ENCODE measurements at regions not wholly inside any gene's neighbourhood (a gene's known extent, or its start where the extent isn't known, plus 50 kb on each side); places are given as distances from the start of the nearest gene placed in this dataset.
"Not testable (repeated sequence)": the region's sequence is repeated elsewhere in the genome, so short reads cannot be mapped to it uniquely, and the experiment has no call there.

DNA sequence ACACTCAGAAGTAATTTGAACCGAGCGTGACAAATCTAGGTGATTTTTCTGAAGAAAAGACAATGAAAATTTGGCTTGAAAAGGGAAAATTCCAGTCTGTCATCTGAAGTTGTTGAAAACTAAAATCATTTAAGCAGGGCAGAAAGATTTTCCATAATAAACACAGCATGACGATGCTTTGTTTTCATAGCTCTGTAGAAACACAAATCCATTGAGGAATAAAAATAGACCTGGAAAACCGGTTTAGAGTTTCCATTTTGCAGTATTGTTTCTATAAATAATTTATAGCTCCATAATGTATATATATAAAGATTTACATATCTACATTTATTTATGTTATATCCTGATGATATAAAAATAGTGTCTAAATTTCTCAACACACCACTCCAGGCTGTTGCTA is 1918.5 kb upstream of the FLRT2 start:
- Mint-ChIP-seq H3K27ac (no peak overlapping the region), H3K36me3 (no peaks in the 10 kb centered on the region), H3K27me3 (no peaks in the 10 kb centered on the region), H3K9me3 (no peaks in the 10 kb centered on the region), H3K4me1 (no peaks in the 10 kb centered on the region), H3K4me3 (no peak overlapping the region)
- ATAC-seq, result no peak

DNA sequence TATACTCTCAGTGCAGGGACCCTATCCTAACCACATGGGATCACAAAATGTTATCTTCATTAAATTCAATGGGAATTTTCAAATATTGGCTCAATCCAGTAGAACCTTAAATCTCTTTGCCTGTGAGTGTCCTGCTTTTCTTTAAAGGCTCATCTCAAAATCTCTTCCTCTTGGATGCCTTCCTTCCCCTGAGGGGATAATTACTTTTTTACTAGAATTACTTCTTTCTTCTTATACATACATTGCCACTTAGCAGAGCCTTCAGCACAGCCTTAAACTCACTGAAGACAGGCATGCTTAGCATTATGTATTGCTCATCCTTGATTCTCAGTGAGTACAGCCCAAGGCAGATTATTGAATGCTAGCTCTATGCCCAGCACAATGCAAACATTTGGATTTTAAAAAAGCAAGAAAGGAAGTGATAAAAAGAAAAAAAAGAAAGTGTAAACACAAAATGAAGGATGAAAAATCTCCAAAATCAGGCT is 1918.0 kb upstream of the FLRT2 start:
- Mint-ChIP-seq H3K36me3 (no peaks in the 10 kb centered on the region), H3K27ac (no peak overlapping the region), H3K27me3 (no peaks in the 10 kb centered on the region), H3K9me3 (no peaks in the 10 kb centered on the region), H3K4me1 (no peaks in the 10 kb centered on the region), H3K4me3 (no peak overlapping the region)
- no peak for ATAC-seq

DNA sequence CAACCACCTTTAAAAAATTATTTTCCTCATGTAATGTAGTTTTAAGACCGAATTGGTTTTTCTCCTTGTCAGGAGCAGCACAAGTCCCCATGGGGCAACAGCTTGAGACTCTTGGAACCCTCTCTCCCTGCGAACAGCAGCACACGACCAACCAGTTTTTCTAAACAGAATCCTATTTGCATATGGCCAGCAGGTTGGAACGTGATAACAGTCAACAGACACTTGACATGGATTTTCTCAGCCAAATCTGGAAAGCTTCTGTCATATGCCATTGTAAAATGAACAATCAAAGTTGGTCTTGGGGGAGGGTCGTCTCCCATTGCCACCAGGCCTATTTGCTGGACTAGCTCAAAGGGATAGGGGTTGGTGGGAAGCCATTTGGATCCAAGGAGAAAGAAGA is 1915.0 kb upstream of the FLRT2 start:
- no peaks in the 10 kb centered on the region for H3K4me1 Mint-ChIP-seq
- H3K27ac Mint-ChIP-seq, result no peak overlapping the region
- no peak for ATAC-seq
- H3K36me3 Mint-ChIP-seq, result no peaks in the 10 kb centered on the region
- no peaks in the 10 kb centered on the region for H3K9me3 Mint-ChIP-seq
- no peaks in the 10 kb centered on the region for H3K27me3 Mint-ChIP-seq
- no peak overlapping the region for H3K4me3 Mint-ChIP-seq

DNA sequence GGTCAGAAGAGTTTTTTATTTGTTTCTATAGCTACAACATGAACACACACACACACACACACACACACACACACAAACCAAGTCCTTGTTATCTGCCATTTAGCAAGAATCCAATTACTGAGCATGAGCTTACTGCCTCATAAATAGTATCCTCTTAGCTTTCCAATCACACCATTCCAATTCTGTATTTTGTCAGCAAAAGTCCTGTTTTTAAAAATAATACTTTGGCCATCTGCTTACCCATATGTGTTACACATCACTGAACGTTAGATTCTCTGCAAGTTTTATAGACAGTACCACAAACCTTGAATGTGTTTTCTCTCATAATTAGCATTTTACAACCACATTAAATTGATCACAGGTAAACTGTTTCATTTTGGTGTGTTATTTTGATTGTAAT is 1905.4 kb upstream of the FLRT2 start:
- Mint-ChIP-seq H3K36me3 (no peaks in the 10 kb centered on the region), H3K4me1 (no peaks in the 10 kb centered on the region), H3K27me3 (no peaks in the 10 kb centered on the region), H3K4me3 (no peak overlapping the region), H3K9me3 (peaks cover 9% of the 10 kb centered on the region), H3K27ac (no peak overlapping the region)
- ATAC-seq, result no peak

DNA sequence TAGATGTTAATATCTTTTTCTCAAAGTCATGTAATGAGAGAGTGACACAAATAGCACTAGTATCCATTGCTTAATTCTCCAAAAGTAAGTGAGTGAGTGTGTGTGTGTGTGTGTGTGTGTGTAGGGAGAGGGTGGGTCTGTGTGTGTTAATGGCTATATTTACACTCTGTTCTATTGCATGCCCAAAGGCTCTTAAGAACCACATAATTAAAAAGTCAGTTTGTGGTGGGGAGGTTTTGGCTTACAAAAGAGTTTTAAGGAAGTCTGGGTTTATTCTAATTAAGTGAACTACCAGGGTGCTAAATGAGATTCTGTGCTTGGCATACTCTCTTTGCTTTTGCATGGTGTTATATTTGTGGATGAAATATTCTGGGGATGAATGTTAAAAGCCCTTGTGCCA is 1897.6 kb upstream of the FLRT2 start:
- ATAC-seq, result no peak
- Mint-ChIP-seq H3K9me3 (peaks cover 10% of the 10 kb centered on the region), H3K4me3 (no peak overlapping the region), H3K4me1 (no peaks in the 10 kb centered on the region), H3K27me3 (no peaks in the 10 kb centered on the region), H3K27ac (no peak overlapping the region), H3K36me3 (no peaks in the 10 kb centered on the region)

DNA sequence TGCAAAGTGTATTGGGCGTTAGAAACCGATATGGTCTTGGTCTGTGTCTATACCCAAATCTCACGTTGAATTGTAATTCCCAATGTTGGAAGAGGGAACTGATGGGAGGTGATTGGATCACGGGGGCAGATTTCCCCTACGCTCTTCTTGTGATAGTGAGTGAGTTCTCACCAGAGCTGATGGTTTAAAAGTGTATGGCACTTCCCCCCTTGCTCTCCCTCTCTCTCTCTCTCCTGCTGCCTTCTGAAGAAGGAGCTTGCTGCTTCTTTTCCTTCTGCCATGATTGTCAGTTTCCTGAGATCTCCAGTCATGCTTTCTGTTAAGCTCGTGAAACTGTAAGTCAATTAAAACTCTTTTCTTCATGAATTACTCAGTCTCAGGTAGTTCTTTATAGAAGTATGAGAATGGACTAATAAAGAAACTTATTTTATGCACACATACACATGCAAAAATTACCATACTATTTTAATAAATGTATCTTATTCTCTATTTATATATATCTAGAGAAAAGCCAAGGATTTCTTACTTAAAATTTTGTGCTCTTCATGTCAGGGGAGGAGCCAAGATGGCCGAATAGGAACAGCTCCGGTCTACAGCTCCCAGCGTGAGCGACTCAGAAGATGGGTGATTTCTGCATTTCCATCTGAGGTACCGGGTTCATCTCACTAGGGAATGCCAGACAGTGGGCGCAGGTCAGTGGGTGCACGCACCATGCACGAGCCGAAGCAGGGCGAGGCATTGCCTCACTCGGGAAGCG is 1891.0 kb upstream of the FLRT2 start:
- no peaks in the 10 kb centered on the region for H3K27me3 Mint-ChIP-seq
- no peak overlapping the region for H3K4me3 Mint-ChIP-seq
- H3K9me3 Mint-ChIP-seq, result peaks cover 9% of the 10 kb centered on the region
- H3K27ac Mint-ChIP-seq, result no peak overlapping the region
- no peaks in the 10 kb centered on the region for H3K4me1 Mint-ChIP-seq
- ATAC-seq, result no peak
- H3K36me3 Mint-ChIP-seq, result no peaks in the 10 kb centered on the region

DNA sequence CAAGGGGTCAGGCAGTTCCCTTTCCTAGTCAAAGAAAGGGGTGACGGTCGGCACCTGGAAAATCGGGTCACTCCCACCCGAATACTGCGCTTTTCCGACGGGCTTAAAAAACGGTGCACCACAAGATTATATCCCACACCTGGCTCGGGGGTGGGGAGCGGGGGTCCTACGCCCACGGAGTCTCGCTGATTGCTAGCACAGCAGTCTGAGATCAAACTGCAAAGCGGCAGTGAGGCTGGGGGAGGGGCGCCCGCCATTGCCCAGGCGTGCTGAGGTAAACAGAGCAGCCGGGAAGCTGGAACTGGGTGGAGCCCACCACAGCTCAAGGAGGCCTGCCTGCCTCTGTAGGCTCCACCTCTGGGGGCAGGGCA is 1890.5 kb upstream of the FLRT2 start:
- not testable (repeated sequence) for H3K4me3 Mint-ChIP-seq, H3K27me3 Mint-ChIP-seq

DNA sequence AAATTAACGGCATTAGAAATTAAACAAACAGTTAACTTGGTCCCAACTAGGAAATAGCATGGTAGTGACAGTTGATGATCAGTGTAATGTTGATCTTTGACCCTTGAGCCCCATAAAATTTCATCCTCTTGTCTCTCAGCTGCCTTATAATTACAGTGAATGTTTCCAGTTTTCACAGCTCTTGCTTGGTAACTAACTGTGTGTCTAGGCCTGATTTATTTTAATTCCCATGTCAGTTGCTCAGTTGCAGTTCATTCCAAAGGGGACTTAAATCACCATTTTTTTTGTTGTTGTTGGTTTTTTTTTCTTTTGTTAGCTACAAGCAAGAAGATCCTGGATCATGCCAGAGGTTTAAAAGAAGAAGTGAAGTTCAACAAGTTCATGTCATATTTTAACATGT is 1883.7 kb upstream of the FLRT2 start:
- no peaks in the 10 kb centered on the region for H3K27me3 Mint-ChIP-seq
- no peak overlapping the region for H3K4me3 Mint-ChIP-seq
- H3K36me3 Mint-ChIP-seq, result no peaks in the 10 kb centered on the region
- H3K27ac Mint-ChIP-seq, result no peak overlapping the region
- no peaks in the 10 kb centered on the region for H3K4me1 Mint-ChIP-seq
- ATAC-seq, result no peak
- peaks cover 6% of the 10 kb centered on the region for H3K9me3 Mint-ChIP-seq

More for the DNA sequence above, 1890.5 kb upstream of the FLRT2 start:
- not testable (repeated sequence) for H3K4me1 Mint-ChIP-seq, H3K27ac Mint-ChIP-seq, H3K9me3 Mint-ChIP-seq, ATAC-seq, H3K36me3 Mint-ChIP-seq

DNA sequence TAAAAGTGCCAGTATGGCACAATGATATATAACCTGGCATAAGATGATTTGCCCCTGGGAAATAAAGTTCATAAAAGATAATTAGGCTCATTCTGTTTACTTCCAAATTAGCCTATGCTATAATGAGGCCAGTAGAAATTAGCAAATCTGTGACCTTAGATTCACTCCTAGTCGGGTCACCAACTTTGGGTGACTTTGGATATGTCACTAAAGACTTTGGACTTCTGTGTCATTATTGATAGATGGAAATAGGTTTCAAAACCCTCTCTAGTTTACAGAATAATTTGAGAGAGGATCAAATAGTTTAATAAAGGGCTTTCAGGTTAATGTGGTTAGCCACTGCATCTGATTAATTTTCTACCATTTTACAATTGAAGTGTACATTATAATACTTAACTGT is 1869.3 kb upstream of the FLRT2 start:
- Mint-ChIP-seq H3K4me1 (no peaks in the 10 kb centered on the region), H3K9me3 (peaks cover 13% of the 10 kb centered on the region), H3K4me3 (no peak overlapping the region), H3K27ac (no peak overlapping the region), H3K36me3 (no peaks in the 10 kb centered on the region), H3K27me3 (no peaks in the 10 kb centered on the region)
- ATAC-seq, result no peak

DNA sequence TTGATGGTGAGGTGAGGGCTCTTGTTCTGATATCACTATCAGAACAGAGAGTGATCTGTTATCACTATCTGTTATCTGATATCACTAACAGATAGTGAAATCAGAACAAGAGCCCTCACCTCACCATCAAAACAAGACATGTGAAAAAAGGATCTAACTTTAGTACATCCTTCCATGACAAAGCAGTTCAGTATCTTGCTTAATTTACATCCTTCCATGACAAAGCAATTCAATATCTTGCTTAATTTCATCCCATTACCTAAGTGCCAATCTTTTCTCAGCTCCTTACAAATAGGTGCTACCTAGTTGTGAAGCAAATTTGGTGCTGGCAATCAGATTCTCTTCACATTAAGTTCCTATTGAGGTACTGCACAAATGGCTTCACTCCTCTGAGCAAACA is 1865.6 kb upstream of the FLRT2 start:
- no peak for ATAC-seq
- Mint-ChIP-seq H3K4me3 (no peak overlapping the region), H3K4me1 (no peaks in the 10 kb centered on the region), H3K27me3 (no peaks in the 10 kb centered on the region), H3K36me3 (no peaks in the 10 kb centered on the region), H3K9me3 (peaks cover 18% of the 10 kb centered on the region), H3K27ac (no peak overlapping the region)

DNA sequence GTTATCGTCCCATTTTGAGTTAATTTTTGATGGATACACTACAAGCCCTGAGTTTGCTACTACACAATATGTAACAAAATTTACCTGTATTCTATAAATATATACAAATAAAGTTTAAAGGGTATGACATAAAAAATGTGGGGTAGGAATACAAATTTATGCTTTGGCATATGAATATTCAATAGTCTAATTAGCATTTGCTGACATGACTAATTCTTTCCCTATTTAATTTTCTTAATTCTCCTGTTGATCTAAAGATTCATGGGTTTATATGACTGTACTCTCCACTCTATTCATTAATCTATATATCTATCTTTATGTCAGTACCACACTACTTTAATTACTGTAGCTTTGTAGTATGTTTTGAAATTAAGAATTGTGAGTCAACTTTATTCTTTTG is 1840.7 kb upstream of the FLRT2 start:
- ATAC-seq, result no peak
- no peaks in the 10 kb centered on the region for H3K27me3 Mint-ChIP-seq
- H3K4me1 Mint-ChIP-seq, result no peaks in the 10 kb centered on the region
- H3K27ac Mint-ChIP-seq, result no peak overlapping the region
- H3K4me3 Mint-ChIP-seq, result no peak overlapping the region
- peaks cover 6% of the 10 kb centered on the region for H3K9me3 Mint-ChIP-seq
- no peaks in the 10 kb centered on the region for H3K36me3 Mint-ChIP-seq

DNA sequence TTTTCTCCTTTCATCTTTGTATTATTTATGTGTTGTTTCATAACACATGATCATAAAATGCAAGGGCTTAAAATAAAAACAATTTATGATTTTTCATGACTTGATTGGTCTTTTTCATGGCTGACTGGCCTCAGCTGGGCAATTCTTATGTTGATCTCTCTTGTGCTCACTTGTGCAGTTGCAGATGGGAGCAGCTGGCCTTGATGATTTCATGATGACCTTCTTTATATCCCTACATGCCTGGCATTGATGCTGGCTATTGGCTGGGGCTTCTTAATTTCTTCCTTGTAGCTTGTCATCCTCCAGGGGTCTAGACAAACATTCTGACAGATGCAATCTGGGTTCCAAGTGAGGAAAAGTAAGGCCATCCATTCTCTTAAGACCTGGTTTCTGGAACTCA is 1832.8 kb upstream of the FLRT2 start:
- no peak overlapping the region for H3K27ac Mint-ChIP-seq
- no peaks in the 10 kb centered on the region for H3K36me3 Mint-ChIP-seq
- H3K27me3 Mint-ChIP-seq, result no peaks in the 10 kb centered on the region
- no peak overlapping the region for H3K4me3 Mint-ChIP-seq
- H3K9me3 Mint-ChIP-seq, result peaks cover 3% of the 10 kb centered on the region
- no peak for ATAC-seq
- H3K4me1 Mint-ChIP-seq, result no peaks in the 10 kb centered on the region

DNA sequence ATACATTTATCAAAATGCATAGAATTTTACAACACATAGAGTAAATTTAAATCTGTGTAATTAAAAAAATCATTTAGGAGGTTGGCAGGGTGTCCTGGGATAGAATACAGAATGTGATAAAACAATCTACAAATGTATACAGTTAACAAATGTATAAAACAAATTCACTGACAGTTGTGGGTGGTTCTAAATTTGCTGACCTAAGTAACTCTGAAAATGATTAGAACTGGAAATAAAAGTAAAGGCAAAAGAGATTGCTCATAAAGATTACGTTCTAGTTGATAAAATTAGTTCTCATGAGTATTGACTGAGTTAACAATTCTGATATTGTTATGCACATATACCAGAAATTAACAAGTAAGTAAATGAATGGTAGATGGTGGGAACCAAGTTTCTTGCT is 1827.3 kb upstream of the FLRT2 start:
- H3K4me1 Mint-ChIP-seq, result no peaks in the 10 kb centered on the region
- H3K27me3 Mint-ChIP-seq, result no peaks in the 10 kb centered on the region
- H3K27ac Mint-ChIP-seq, result no peak overlapping the region
- no peak overlapping the region for H3K4me3 Mint-ChIP-seq
- no peaks in the 10 kb centered on the region for H3K36me3 Mint-ChIP-seq
- H3K9me3 Mint-ChIP-seq, result peaks cover 12% of the 10 kb centered on the region
- ATAC-seq, result no peak

DNA sequence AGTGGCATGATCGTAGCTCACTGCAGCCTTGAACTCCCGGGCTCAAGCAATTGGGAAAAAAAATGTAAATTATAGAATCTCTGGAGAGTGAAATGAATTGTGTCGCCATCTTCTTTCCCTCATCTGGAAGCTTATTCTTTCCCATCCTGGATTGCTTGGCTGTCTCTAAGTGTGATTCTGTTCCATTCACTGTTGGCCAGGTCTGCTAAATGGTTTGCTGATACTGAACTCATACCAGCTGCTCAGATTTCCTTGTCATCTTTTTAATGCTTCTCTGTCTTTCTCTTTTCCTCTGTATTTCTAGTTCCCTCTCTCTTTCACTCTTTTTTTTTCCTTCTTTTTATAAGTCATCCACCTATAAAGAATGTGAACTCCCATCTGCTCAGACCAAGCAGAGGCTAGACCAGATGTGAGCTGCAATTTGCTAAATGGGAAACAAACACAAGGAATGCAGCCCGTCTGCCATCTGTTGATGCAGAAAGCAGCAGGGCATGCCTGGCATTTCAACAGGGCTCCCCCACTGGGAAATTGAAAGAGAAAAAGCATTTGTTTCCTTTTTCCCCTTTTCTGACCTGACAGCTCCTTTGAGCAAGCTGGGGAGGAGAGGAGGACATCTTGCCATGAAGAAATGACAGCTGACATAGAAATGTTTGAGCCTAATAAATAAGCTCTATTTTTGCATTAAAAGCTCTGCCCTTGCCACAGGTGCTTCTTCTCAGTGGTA is 1823.6 kb upstream of the FLRT2 start:
- ATAC-seq, result no peak
- Mint-ChIP-seq H3K27me3 (no peaks in the 10 kb centered on the region), H3K9me3 (peaks cover 9% of the 10 kb centered on the region), H3K27ac (no peak overlapping the region), H3K4me1 (no peaks in the 10 kb centered on the region), H3K36me3 (no peaks in the 10 kb centered on the region), H3K4me3 (no peak overlapping the region)

DNA sequence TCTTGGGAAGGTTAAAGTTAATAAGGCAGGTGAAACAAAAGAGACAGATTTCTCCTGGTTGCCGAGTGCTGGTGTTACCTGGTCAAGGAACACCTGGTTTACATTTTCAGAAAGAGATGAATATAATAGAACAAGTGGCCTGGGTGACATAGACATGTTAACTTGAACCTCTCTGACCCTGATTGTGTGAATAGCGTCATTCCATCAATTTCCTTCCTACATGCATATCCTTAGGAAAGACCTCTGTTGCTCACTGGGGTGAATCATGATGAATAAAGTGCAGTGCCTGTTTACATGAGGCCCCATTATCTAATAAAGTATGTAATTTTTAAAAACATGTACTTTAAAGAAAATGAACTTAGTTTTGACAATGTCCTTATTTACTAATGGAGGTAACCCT is 1822.9 kb upstream of the FLRT2 start:
- H3K4me1 Mint-ChIP-seq, result no peaks in the 10 kb centered on the region
- H3K4me3 Mint-ChIP-seq, result no peak overlapping the region
- peaks cover 9% of the 10 kb centered on the region for H3K9me3 Mint-ChIP-seq
- H3K27me3 Mint-ChIP-seq, result no peaks in the 10 kb centered on the region
- no peak for ATAC-seq
- no peak overlapping the region for H3K27ac Mint-ChIP-seq
- H3K36me3 Mint-ChIP-seq, result no peaks in the 10 kb centered on the region

DNA sequence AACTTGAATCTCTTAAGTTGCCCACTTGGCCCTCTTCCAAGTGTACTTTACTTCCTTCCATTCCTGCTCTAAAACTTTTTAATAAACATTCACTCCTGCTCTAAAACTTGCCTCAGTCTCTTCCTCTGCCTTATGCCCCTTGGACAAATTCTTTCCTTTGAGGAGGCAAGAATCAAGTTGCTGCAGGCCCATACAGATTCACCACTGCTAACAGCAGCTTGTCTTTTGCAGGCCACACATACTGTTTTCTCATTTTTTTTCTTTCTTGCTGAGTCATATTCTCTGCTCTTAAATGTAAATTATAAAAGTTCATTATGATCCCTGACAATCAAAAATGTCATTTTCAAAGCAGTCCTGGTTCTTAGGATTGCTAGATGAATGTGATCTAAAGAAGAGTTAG is 1820.8 kb upstream of the FLRT2 start:
- H3K4me3 Mint-ChIP-seq, result no peak overlapping the region
- H3K9me3 Mint-ChIP-seq, result peaks cover 9% of the 10 kb centered on the region
- ATAC-seq, result no peak
- H3K27me3 Mint-ChIP-seq, result no peaks in the 10 kb centered on the region
- no peaks in the 10 kb centered on the region for H3K4me1 Mint-ChIP-seq
- H3K27ac Mint-ChIP-seq, result no peak overlapping the region
- H3K36me3 Mint-ChIP-seq, result no peaks in the 10 kb centered on the region

Data from stimulated activated memory B cell treated with anti-CD40 and anti-IgM and Interleukin-4, amounts not matched to agents 10 μg/mL and 1 μg/mL and 100 μg/mL, for 72 hours (primary cell).